ENCODE measurements at regions not wholly inside any gene's neighbourhood (a gene's known extent, or its start where the extent isn't known, plus 50 kb on each side); places are given as distances from the start of the nearest gene placed in this dataset.

- DNase-seq (no peak), ATAC-seq (no peak)
- Histone ChIP-seq H3K36me3 (ENCODE audit: insufficient read depth in 1 of 2, low read depth in 1 of 2) (no peaks in the 10 kb centered on the region), H3K27me3 (ENCODE audit: insufficient read depth in 3 of 3, low read length in 2 of 3) (no peaks in the 10 kb centered on the region), H3K27ac (no peak overlapping the region), H3K9me3 (peaks cover 7% of the 10 kb centered on the region), H3K4me1 (no peaks in the 10 kb centered on the region), H3K4me3 (no peak overlapping the region)
- intact Hi-C loops (cut with DNase I) = no loop called here
- TF ChIP-seq CTCF (IDR thresholded peaks at IDR 0.05) = no peak
Measured at GRCh38 chr20:60378620-60379019, 420.4 kb downstream of the CDH26 start.

GRCh38 chr20:60381643-60382400, 423.6 kb downstream of the CDH26 start:
- DNase-seq (no peak), ATAC-seq (no peak)
- no peak overlapping the region for H3K27ac ChIP-seq
- no peaks in the 10 kb centered on the region for H3K4me1 ChIP-seq
- peaks cover 7% of the 10 kb centered on the region for H3K9me3 ChIP-seq
- no peak for TF ChIP-seq CTCF (IDR thresholded peaks at IDR 0.05)
- no peaks in the 10 kb centered on the region for H3K36me3 ChIP-seq (ENCODE audit: insufficient read depth in 1 of 2, low read depth in 1 of 2)
- intact Hi-C loops (cut with DNase I) = no loop called here
- no peaks in the 10 kb centered on the region for H3K27me3 ChIP-seq (ENCODE audit: insufficient read depth in 3 of 3, low read length in 2 of 3)
- H3K4me3 ChIP-seq = no peak overlapping the region
- WGBS, 3 donors = 60 to 74% (median 67%) methylated on average over 3 of the region's 3 CpGs

- Histone ChIP-seq H3K4me3 (no peak overlapping the region), H3K27me3 (ENCODE audit: insufficient read depth in 3 of 3, low read length in 2 of 3) (no peaks in the 10 kb centered on the region), H3K9me3 (no peaks in the 10 kb centered on the region), H3K36me3 (ENCODE audit: insufficient read depth in 1 of 2, low read depth in 1 of 2) (no peaks in the 10 kb centered on the region), H3K27ac (no peak overlapping the region), H3K4me1 (no peaks in the 10 kb centered on the region)
- intact Hi-C loops (cut with DNase I) = no loop called here
- ATAC-seq (no peak), DNase-seq (no peak)
- no peak for TF ChIP-seq CTCF (IDR thresholded peaks at IDR 0.05)
Measured at GRCh38 chr20:60389441-60389840, 431.2 kb downstream of the CDH26 start.

- Histone ChIP-seq H3K4me1 (no peaks in the 10 kb centered on the region), H3K27me3 (ENCODE audit: insufficient read depth in 3 of 3, low read length in 2 of 3) (no peaks in the 10 kb centered on the region), H3K27ac (no peak overlapping the region), H3K4me3 (no peak overlapping the region), H3K36me3 (ENCODE audit: insufficient read depth in 1 of 2, low read depth in 1 of 2) (no peaks in the 10 kb centered on the region), H3K9me3 (no peaks in the 10 kb centered on the region)
- DNase-seq = no peak
- intact Hi-C loops (cut with DNase I) = no loop called here
- WGBS, 3 donors = 68 to 78% (median 75%) methylated on average over 7 of the region's 7 CpGs
- ATAC-seq = no peak
- no peak for TF ChIP-seq CTCF (IDR thresholded peaks at IDR 0.05)
Measured at GRCh38 chr20:60389882-60390281, 431.7 kb downstream of the CDH26 start.

- Histone ChIP-seq H3K36me3 (ENCODE audit: insufficient read depth in 1 of 2, low read depth in 1 of 2) (no peaks in the 10 kb centered on the region), H3K4me3 (no peak overlapping the region), H3K27ac (no peak overlapping the region), H3K9me3 (no peaks in the 10 kb centered on the region), H3K4me1 (no peaks in the 10 kb centered on the region), H3K27me3 (ENCODE audit: insufficient read depth in 3 of 3, low read length in 2 of 3) (no peaks in the 10 kb centered on the region)
- DNase-seq (no peak), ATAC-seq (no peak)
- intact Hi-C loops (cut with DNase I) = no loop called here
- TF ChIP-seq CTCF (IDR thresholded peaks at IDR 0.05) = no peak
- 13 to 27% (median 13%) methylated on average over 3 of the region's 3 CpGs for WGBS, 3 donors
Measured at GRCh38 chr20:60395991-60396390, 437.8 kb downstream of the CDH26 start.
